GM18517 (cell line): ENCODE measurements at regions not wholly inside any gene's neighbourhood (a gene's known extent, or its start where the extent isn't known, plus 50 kb on each side); places are given as distances from the start of the nearest gene placed in this dataset.

Experiments
- ATAC-seq: cut with Tn5 transposase; IDR thresholded peaks from one replicate; pipeline ENCODE4 v1.9.1; 2021; ENCODE audit warnings: mild to moderate bottlenecking, moderate library complexity; ENCODE audit not compliant: unreplicated experiment

- no peak for ATAC-seq
Observed at GRCh38 chr5:81914696-81915095, 57.1 kb upstream of the ATG10 start.

- no peak for ATAC-seq
Observed at GRCh38 chr5:81912933-81913332, 58.9 kb upstream of the ATG10 start.

GRCh38 chr5:81909677-81910076 is 62.1 kb upstream of the ATG10 start:
- ATAC-seq: peak; percentile 83

GRCh38 chr5:81908771-81909170 is 63.1 kb upstream of the ATG10 start:
- no peak for ATAC-seq

- ATAC-seq: no peak
Observed at GRCh38 chr5:81908044-81908443, 63.8 kb upstream of the ATG10 start.

GRCh38 chr5:81907012-81907635 is 64.7 kb upstream of the ATG10 start:
- no peak for ATAC-seq

- ATAC-seq: no peak
Observed at GRCh38 chr5:81906086-81906485, 65.7 kb upstream of the ATG10 start.

- ATAC-seq: no peak
Observed at GRCh38 chr5:81904861-81905260, 67.0 kb upstream of the ATG10 start.

GRCh38 chr5:81904166-81904565 is 67.7 kb upstream of the ATG10 start:
- no peak for ATAC-seq

- no peak for ATAC-seq
Observed at GRCh38 chr5:81901586-81901985, 70.2 kb upstream of the ATG10 start.

GRCh38 chr5:81899123-81899522 is 72.7 kb upstream of the ATG10 start:
- ATAC-seq: no peak

- no peak for ATAC-seq
Observed at GRCh38 chr5:81898403-81898802, 73.4 kb upstream of the ATG10 start.

GRCh38 chr5:81896764-81897163 is 75.1 kb upstream of the ATG10 start:
- ATAC-seq: no peak

GRCh38 chr5:81895307-81895706 is 76.5 kb upstream of the ATG10 start:
- ATAC-seq: no peak

GRCh38 chr5:81893961-81894360 is 77.9 kb upstream of the ATG10 start:
- ATAC-seq: no peak

GRCh38 chr5:81884871-81885270 is 87.0 kb upstream of the ATG10 start:
- no peak for ATAC-seq

GRCh38 chr5:81883371-81883770 is 88.5 kb upstream of the ATG10 start:
- ATAC-seq: no peak

- ATAC-seq: no peak
Observed at GRCh38 chr5:81881595-81881994, 90.2 kb upstream of the ATG10 start.

- no peak for ATAC-seq
Observed at GRCh38 chr5:81879936-81880335, 91.9 kb upstream of the ATG10 start.

- no peak for ATAC-seq
Observed at GRCh38 chr5:81878333-81878732, 93.5 kb upstream of the ATG10 start.

GRCh38 chr5:81866994-81867393 is 104.8 kb upstream of the ATG10 start:
- ATAC-seq: no peak

GRCh38 chr5:81860778-81861177 is 109.9 kb upstream of the SSBP2 start:
- ATAC-seq: no peak

GRCh38 chr5:81859624-81860023 is 108.7 kb upstream of the SSBP2 start:
- no peak for ATAC-seq
